ENCODE measurements at regions not wholly inside any gene's neighbourhood (a gene's known extent, or its start where the extent isn't known, plus 50 kb on each side); places are given as distances from the start of the nearest gene placed in this dataset.

DNA sequence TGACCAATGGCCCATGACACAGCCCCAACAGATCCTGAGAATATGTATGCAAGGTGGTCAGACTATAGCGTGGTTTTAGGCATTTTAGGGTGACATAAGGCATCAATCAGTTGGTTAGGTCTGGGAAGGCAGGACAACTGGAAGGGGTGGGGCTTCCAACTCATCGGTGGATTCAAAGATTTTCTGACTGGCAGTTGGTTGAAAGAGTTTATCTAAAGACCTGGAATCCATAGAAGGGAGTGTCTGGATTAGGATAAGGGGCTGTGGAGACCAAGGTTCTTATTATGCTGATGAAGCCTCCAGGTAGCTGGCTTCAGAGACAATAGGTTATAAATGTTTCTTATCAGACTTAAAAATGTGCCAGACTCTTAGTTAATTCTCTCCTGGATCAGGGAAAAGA, 60.3 kb upstream of the CFAP46 start:
- no peak for DNase-seq

DNA sequence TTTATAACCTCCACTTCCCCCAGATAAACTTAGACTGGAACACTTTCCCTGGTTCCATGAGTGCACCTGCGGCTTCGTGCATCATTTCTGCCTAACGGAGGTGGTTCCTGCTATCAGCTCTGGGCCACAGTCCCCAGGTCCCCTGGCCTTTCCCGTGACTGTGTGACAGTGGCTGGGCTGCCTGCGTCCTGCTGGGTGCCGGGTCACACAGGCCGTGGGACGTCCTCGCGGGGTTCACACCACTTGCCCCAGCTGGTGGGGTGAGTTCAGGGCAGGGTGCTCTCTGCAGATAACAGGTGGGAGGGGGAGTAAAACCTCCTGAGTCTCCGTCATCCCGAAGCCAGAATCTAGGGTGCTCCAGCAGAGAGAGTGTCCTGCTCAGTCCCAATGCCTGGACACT, 58.7 kb upstream of the CFAP46 start:
- DNase-seq: no peak

- DNase-seq: no peak
Observed at GRCh38 chr10:133000648-133001047, 58.3 kb upstream of the CFAP46 start.

GRCh38 chr10:132997517-132998265, 55.3 kb upstream of the CFAP46 start:
- no peak for DNase-seq

DNA sequence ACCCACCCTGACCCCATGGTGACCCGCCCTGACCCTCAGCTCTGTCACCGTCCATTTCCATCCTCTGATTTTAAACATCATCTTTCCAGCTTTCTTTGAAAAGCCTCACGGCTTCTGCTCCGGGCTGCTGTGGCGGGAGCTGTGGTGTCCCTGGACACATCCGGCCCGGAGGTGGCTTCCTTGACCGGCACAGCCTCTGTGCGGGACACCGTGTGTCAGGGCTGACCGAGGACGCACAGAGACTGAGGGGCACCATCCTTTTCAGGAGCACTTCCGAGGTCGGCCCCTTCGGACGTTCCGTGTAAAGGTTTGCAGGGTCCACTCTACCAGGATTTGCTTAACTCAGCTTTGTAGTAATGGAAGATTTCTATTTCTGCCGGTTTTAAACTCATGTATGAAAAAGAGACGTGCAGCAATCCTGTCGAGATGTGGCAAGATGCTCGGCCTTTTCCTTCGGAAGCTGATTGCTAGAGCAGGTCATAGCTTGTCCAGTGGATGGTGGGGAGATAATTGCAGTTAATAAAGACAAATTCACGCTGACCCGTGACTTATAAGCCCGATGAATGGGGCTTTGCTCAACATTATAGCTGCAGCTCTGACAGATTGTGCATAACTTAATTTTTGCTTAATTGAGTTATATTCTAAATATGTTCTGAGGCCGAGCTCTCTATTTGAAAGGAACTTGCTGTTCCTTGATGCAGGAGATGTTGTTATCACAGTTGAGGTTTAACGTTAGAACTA, 54.4 kb upstream of the CFAP46 start:
- DNase-seq: no peak

GRCh38 chr10:132995909-132996602, 53.7 kb upstream of the CFAP46 start:
- no peak for DNase-seq

DNA sequence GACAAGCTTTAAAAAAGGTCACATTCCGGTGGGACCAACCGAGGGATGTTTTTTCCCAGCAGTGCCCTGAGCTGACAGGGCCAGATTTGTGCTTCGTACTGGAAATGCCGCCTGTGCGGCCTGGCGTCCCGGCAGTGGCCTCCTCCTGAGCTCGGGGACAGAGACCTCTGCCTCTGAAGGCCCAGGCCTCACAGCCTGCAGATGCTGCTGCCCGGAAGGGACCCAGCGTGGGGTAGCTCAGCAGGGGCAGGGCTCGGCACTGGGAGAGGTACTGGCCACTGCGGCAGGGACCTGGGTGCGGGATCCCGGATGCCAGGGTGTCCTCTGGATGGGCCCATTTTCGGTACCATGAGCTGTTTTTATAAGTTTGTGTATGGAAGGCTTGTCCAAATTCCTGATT, 52.4 kb upstream of the CFAP46 start:
- DNase-seq: no peak

DNA sequence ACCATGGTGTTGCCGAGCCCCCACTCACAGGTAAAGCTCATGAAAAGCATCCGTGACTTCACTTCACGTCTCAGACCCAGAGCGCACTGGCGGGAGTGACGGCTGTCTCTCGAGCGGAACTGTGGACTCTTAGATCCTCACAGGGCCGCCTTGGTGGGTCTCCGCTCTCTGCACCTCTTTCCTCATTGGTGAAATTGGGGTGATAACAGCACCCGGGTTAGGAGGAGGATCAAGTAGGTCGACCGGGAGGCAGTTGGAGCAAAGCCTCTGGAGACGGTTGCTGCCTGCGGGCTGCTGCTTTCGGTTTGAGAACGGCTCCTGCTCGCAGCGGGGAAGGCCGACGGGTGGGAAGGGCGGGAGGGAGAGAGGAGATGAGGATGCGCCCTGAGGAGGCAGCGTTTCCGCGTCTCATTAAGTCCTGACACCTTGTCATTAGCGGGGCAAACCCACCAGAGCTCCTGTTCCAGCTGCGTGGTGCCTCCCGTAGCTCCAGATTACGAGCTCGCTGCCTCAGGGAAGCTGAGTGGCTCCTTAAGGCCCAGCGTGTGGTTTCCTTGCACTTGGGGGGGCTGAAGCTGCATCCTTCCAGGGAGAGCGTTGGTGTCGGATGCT, 51.9 kb upstream of the CFAP46 start:
- DNase-seq: no peak

- no peak for DNase-seq
Observed at GRCh38 chr10:132993271-132994184, 51.2 kb upstream of the CFAP46 start.

DNA sequence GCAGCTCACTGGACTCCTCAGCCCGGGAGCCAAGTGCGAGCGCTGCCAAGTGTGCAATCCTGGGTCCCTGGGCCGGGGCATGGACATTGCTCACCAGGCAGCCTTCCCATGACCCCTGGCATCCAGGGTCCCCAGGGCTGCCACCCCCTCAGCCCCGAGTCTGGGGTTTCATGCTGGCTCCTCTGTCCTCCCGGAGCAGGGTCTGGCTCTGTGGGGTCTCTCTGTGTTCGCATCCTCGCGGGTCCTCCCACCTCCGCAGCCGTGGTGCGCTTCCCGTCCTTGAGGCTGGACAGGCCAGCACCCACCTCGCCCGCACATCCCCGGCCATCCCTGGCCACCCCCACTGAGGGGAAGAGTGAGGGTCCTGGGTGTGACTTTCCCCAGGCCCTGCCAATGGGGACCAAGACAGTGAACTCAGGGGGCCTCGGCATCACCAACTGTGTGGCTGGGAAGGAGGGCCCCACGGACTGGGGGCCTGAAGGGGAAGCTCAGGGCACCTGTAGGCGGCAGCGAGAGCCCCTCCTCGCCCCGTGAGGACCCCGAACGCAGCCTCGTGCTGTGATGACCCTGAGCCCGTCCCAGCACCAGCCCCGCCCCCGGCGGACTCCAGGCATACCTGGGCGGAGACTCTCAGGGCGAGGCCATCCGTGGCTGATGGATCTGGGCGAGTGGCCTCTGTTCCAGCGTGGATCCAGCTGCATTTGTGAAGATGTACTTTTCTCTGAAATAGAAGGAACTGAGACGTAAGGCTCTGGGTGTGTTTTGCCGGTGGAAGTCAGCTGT, 50.3 kb upstream of the CFAP46 start:
- no peak for DNase-seq

All from hematopoietic multipotent progenitor cell treated with erythropoietin and hydrocortisone succinate and interleukin-3 and kit ligand, for 6 days (in vitro differentiated cells).